Left ventricle myocardium inferior (tissue), 1 donor: ENCODE measurements at regions not wholly inside any gene's neighbourhood (a gene's known extent, or its start where the extent isn't known, plus 50 kb on each side); places are given as distances from the start of the nearest gene placed in this dataset.

Experiments used
- DNase-seq: peaks from one replicate; pipeline ENCODE4 v3.0.0-alpha.2; 2020
- H3K27ac ChIP-seq: fragments of 200-600 bp; replicated peaks from 2 replicates; pipeline ENCODE4 v1.8.0; 2021
- H3K27me3 ChIP-seq: fragments of 200-600 bp; 2 replicates; pipeline ENCODE4 v1.8.0; 2021; ENCODE audit warnings: low read depth
- H3K36me3 ChIP-seq: fragments of 200-600 bp; 2 replicates; pipeline ENCODE4 v1.8.0; 2021
- H3K4me1 ChIP-seq: fragments of 200-600 bp; 2 replicates; pipeline ENCODE4 v1.8.0; 2021
- H3K4me3 ChIP-seq: fragments of 200-600 bp; 2 replicates; pipeline ENCODE4 v1.8.0; 2021; ENCODE audit warnings: mild to moderate bottlenecking, moderate library complexity
- H3K9me3 ChIP-seq: fragments of 200-600 bp; replicated peaks from 2 replicates; pipeline ENCODE4 v1.8.0; 2021
- intact Hi-C: fragments of 100-400 bp; cut with micrococcal nuclease; formaldehyde crosslinking; loops from one replicate; pipeline ENCODE4 v1.11.0; 2022
- TF ChIP-seq, protein P1 (sequence below): fragments of 200-600 bp; IDR thresholded peaks from 2 replicates; pipeline ENCODE4 v1.8.0; 2021; ENCODE audit warnings: antibody characterized with exemption, mild to moderate bottlenecking, borderline replicate concordance
- donor health status: DM: no; HTN: yes; CAD: no; lungs with severe emphysema.

DNA sequence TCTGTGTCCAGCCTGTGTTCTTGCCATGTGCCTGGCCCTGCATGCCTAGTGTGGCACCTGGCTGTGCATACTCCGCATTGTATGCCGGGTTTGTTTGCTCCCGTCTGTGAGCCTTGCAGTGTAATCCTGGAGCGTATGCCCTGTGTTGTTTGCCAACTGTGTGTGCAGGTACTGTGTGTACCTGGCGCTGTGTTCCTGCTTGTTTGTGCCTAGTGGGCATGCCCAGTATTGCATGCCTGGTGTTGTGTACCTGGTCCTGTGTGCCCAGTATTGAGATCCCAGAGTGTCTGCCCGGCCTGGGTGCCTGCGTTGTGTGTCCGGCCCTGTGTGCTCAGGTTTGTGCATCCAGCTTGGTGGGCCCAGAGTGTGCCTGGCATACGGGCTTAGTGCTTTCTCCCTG lies 54.5 kb upstream of the CHRNA7 start:
- no peaks in the 10 kb centered on the region for H3K36me3 ChIP-seq
- no peak overlapping the region for H3K4me3 ChIP-seq
- intact Hi-C loops, result no loop called here
- no peaks in the 10 kb centered on the region for H3K9me3 ChIP-seq
- DNase-seq, result no peak
- peaks cover 57% of the 10 kb centered on the region for H3K27me3 ChIP-seq
- TF ChIP-seq, protein P1, sequence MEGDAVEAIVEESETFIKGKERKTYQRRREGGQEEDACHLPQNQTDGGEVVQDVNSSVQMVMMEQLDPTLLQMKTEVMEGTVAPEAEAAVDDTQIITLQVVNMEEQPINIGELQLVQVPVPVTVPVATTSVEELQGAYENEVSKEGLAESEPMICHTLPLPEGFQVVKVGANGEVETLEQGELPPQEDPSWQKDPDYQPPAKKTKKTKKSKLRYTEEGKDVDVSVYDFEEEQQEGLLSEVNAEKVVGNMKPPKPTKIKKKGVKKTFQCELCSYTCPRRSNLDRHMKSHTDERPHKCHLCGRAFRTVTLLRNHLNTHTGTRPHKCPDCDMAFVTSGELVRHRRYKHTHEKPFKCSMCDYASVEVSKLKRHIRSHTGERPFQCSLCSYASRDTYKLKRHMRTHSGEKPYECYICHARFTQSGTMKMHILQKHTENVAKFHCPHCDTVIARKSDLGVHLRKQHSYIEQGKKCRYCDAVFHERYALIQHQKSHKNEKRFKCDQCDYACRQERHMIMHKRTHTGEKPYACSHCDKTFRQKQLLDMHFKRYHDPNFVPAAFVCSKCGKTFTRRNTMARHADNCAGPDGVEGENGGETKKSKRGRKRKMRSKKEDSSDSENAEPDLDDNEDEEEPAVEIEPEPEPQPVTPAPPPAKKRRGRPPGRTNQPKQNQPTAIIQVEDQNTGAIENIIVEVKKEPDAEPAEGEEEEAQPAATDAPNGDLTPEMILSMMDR, result no peak
- no peak overlapping the region for H3K27ac ChIP-seq
- peaks cover 7% of the 10 kb centered on the region for H3K4me1 ChIP-seq

DNA sequence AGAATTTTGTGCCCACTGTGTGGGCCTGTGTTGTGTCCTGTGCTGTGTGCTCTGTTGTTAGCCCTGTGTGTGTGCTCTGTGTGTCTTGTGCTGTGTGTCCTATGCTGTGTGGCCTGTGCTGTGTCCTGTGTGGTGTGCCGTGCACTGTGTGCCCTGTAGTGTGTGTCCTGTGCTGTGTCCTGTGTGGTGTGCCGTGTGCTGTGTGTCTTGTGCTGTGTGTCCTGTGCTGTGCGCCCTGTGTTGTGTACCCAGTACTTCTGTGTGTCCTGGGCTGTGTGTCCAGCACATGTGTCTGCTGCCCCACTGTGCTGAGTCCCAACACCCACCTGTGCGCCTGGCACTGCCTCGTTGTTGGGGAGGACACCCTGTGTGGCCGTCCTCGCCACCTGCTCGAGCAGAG lies 53.2 kb upstream of the CHRNA7 start:
- intact Hi-C loops, result no loop called here
- H3K9me3 ChIP-seq, result no peaks in the 10 kb centered on the region
- no peak overlapping the region for H3K27ac ChIP-seq
- peaks cover 7% of the 10 kb centered on the region for H3K4me1 ChIP-seq
- H3K4me3 ChIP-seq, result no peak overlapping the region
- no peak for DNase-seq
- no peaks in the 10 kb centered on the region for H3K36me3 ChIP-seq
- H3K27me3 ChIP-seq, result peaks cover 66% of the 10 kb centered on the region
- TF ChIP-seq, protein P1, result no peak

DNA sequence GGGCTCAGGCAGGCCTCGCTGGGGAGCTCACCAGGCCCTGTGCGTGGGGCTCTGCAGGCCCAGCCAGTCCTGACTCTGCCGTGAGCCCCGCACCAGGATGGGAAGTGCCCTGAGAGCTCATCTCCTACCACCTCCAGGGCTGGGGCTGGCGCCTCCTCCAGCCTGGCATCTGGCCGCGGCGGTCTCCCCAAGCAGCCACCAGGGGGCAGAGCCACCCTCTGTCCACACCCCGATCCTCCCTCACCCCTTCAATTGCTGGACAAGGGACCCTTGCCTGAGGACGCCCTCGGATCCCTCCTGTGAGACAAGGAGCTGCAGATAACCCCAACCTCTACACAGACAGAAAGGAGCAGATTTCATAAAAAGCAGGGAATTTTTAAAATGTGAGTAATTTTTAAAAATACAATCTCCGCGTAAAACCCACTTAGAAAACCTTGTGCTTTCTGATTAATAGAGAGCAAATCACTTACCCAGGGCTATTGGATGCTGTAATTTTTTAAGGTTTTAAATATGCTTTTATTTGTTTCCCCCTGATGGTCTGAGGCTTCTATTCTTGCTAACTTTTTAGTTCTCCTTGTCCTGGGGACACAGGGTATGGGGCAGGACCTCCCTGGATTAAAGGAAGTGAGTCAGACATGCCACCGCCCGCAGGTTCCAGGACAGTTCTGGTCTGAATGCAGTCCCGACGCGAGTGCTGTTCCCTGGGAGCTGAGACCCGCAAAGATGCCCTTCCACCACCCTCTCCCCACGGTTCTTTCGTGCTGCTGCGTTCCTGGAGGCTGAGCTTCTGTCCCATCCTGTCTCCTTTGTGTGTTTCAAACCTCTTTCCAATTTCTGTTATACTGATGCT lies 52.3 kb upstream of the CHRNA7 start:
- Histone ChIP-seq H3K27me3 (peaks cover 72% of the 10 kb centered on the region), H3K36me3 (no peaks in the 10 kb centered on the region), H3K4me1 (peaks cover 7% of the 10 kb centered on the region), H3K9me3 (no peaks in the 10 kb centered on the region), H3K27ac (no peak overlapping the region), H3K4me3 (no peak overlapping the region)
- intact Hi-C loops, result no loop called here
- TF ChIP-seq, protein P1, result peak; percentile 87
- DNase-seq, result peak; percentile 53
